H54 (cell line): ENCODE measurements at regions not wholly inside any gene's neighbourhood (a gene's known extent, or its start where the extent isn't known, plus 50 kb on each side); places are given as distances from the start of the nearest gene placed in this dataset.
"Not testable (repeated sequence)": the region's sequence is repeated elsewhere in the genome, so short reads cannot be mapped to it uniquely, and the experiment has no call there.

ENCODE experiments used
- DNase-seq: peaks from one replicate; pipeline ENCODE4 v3.0.0; 2011; ENCODE audit warnings: low spot score, mixed read lengths; ENCODE audit not compliant: insufficient read length
- FAIRE-seq: peaks from 3 replicates; lab custom pipeline; 2011; peaks lifted over from hg19 to GRCh38; lab: Jason Lieb, UNC

DNA sequence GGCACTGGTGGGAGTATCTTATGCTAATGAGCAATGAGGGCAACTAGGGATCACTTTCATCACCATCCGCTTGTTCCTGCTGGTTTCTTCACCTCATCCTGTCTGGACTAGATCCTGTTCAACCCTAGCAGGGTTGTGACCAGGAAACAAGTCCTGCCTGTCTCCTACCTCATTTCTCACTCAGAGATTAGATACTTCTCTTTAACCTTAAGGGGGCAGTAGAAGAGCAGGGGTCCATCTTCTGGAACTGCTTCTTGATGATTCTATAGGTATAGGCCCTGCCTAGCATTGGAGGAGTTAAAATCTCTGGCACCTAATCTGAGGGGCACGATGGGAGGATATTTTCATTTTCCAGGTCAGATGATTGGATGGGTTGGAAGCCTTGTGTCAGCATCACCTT, 415.5 kb downstream of the TGIF2LX start:
- FAIRE-seq, DNase-seq: not testable (repeated sequence)

GRCh38 chrX:90369632-90370031, 447.9 kb downstream of the TGIF2LX start:
- not testable (repeated sequence) for FAIRE-seq, DNase-seq

GRCh38 chrX:90398020-90398419, 476.3 kb downstream of the TGIF2LX start:
- FAIRE-seq, DNase-seq: not testable (repeated sequence)

GRCh38 chrX:90402169-90402568, 480.5 kb downstream of the TGIF2LX start:
- FAIRE-seq: peak; percentile 50
- DNase-seq: not testable (repeated sequence)

DNA sequence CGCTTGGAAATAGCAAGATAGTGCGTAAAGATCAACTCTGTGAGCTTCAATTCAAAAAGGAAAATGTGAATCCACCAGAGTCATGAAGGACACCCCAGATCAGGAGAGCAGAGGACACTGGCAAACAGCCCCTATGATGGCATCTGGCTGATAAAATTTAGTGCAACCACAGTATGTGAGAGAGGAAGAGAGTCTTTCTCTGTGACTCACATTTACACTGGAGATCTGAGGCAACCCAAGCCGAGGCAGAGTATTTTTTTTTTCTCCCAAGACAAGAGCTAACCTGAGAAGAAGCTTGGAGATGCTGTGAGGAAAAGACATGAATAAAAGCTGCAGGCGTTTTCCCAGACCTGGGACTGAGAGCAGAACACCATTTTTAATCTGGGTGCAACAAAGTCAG, 482.2 kb downstream of the TGIF2LX start:
- FAIRE-seq, DNase-seq: not testable (repeated sequence)

- FAIRE-seq, DNase-seq: not testable (repeated sequence)
Observed at GRCh38 chrX:90404846-90405436, 483.2 kb downstream of the TGIF2LX start.

GRCh38 chrX:90453770-90454338, 532.1 kb downstream of the TGIF2LX start:
- not testable (repeated sequence) for FAIRE-seq, DNase-seq

- not testable (repeated sequence) for DNase-seq, FAIRE-seq
Observed at GRCh38 chrX:90458071-90458899, 536.6 kb downstream of the TGIF2LX start.

DNA sequence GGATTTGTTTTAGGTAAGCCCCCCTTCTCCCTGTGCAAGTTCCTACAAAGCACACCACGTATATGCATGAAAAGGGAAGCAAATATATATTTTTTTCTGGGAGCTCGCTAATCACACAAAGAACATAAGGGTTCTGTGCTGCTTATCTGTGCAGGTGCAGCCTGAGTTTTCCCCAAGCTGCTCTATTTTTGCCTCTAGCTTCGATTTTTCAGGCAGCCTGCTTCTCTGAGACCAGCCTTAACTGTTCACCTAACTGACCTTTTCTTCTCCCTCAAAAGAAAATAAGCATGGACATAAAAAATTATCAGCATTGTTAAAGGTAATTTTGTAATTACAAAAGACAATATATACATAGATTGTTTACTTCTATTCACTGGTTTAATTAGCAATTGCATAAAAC, 552.7 kb downstream of the TGIF2LX start:
- not testable (repeated sequence) for DNase-seq, FAIRE-seq

DNA sequence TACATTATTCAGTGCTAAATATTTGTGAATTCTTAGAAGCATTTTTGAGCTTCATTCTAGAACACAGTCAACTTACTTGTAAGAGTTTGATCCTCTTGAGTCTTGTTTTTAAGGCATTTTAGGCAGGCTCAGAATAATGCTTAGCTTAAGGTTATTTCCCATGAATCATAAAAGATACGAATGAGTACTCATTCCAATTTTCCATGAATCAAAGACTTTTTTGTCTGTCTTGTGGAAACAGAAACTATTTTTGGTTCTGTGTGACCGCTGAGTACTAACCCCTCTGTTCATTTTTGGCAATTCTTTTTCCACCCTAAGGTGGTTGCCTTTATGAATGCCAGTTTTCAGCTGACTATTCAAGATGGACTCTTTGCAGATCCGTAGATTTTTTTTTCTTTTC, 563.7 kb downstream of the TGIF2LX start:
- FAIRE-seq, DNase-seq: not testable (repeated sequence)

- not testable (repeated sequence) for DNase-seq, FAIRE-seq
Observed at GRCh38 chrX:90521284-90521683, 599.6 kb downstream of the TGIF2LX start.

DNA sequence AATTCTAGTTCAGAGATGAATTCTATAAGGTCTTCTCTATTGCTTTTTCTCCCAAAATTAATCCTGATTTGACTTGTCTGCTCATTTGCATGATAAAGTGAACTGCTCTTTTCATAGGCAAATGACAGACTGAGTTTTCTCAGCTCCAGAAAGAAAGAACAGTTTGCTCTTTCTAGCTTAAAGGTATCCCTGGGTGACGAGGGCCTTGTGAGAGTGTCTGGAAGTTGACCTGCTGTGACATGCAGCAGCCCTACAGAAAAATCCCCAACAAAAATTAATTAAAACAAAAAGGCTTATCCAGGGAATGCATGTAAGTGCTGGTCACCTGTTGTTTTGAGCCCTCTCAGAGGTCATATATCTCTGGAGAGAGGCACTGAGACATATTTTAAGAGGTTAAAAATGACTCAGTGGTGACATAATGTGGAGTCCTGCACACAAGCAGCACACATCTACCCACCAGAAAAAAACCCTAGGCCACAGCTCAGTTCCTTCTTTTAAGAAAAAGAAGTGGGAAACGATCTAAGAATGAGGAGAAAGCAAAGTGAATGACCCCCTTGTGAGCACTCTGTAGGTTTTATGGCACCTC, 602.8 kb downstream of the TGIF2LX start:
- DNase-seq: not testable (repeated sequence)
- peak; percentile 43 for FAIRE-seq
